Endothelial cell of umbilical vein (primary cell): ENCODE measurements at regions not wholly inside any gene's neighbourhood (a gene's known extent, or its start where the extent isn't known, plus 50 kb on each side); places are given as distances from the start of the nearest gene placed in this dataset.

ENCODE experiments used
- BruUV-seq: library from RNA; stranded (reverse); fragments of 400-500 nt; replicated peaks from 2 replicates; lab custom pipeline; 2021; lab: Mats Ljungman, UMichigan
- CTCF ChIA-PET: fragments of 300-600, 350-600 bp; sonication (Branson Sonifier 250); formaldehyde crosslinking; loops from one replicate; lab custom pipeline; 2021; ENCODE audit warnings: antibody characterized with exemption, inconsistent platforms; lab: Charles Lee
- POLR2A ChIA-PET: fragments of 300-600, 350-600 bp; sonication (Branson Sonifier 250); formaldehyde crosslinking; loops from one replicate; lab custom pipeline; 2021; ENCODE audit warnings: antibody characterized with exemption, inconsistent platforms; lab: Charles Lee
- DNase-seq: peaks from one replicate; pipeline ENCODE4 v3.0.0-alpha.2; 2011; ENCODE audit warnings: low read depth, low spot score
- FAIRE-seq: peaks from 2 replicates; lab custom pipeline; 2011; peaks lifted over from hg19 to GRCh38; lab: Jason Lieb, UNC
- H2AFZ ChIP-seq: 2 replicates; pipeline ENCODE4 v1.6.0; 2012; ENCODE audit warnings: low read depth, low read length, control low read depth, inconsistent platforms
- H3K27ac ChIP-seq: 2 replicates; pipeline ENCODE4 v1.5.1; 2011; ENCODE audit warnings: low read depth, mild to moderate bottlenecking, control low read depth, low read length, moderate library complexity; ENCODE audit not compliant: insufficient read depth
- H3K27me3 ChIP-seq, 2 experiments: 2 replicates each; pipeline versions ENCODE4 v1.6.0 to v1.6.1; 2011; ENCODE audit warnings: low read length in 2 of 2, mixed read lengths in 1 of 2; ENCODE audit not compliant: control insufficient read depth in 2 of 2, insufficient read depth in 2 of 2
- H3K36me3 ChIP-seq, 2 experiments: 2 replicates in 1 of 2; 3 replicates in 1 of 2; pipeline ENCODE4 v1.5.1; 2011; ENCODE audit warnings: low read length in 2 of 2, mild to moderate bottlenecking in 1 of 2, moderate library complexity in 1 of 2; ENCODE audit not compliant: control insufficient read depth in 2 of 2, insufficient read depth in 2 of 2; ENCODE audit errors: extremely low read depth in 1 of 2
- H3K4me1 ChIP-seq: 3 replicates; pipeline ENCODE4 v1.5.1; 2011; ENCODE audit warnings: mild to moderate bottlenecking, low read length; ENCODE audit not compliant: control insufficient read depth, insufficient read depth; ENCODE audit errors: extremely low read depth
- H3K4me2 ChIP-seq: 2 replicates; pipeline ENCODE4 v1.6.1; 2011; ENCODE audit warnings: low read length, control low read depth, mixed read lengths; ENCODE audit not compliant: insufficient read depth
- H3K4me3 ChIP-seq, 3 experiments: fragments of 200-600 bp in 1 of 3; sonication (generic), shearing (Covaris generic) in 1 of 3; replicated peaks in 1 of 3; 2 replicates each; pipeline ENCODE4 v1.5.1; 2011 to 2016; ENCODE audit warnings: control low read depth in 3 of 3, low read length in 3 of 3, mild to moderate bottlenecking in 2 of 3, inconsistent platforms in 1 of 3, low read depth in 1 of 3, moderate library complexity in 1 of 3; ENCODE audit not compliant: insufficient read depth in 1 of 3
- H3K79me2 ChIP-seq: 2 replicates; pipeline ENCODE4 v1.6.0; 2012; ENCODE audit warnings: low read length, inconsistent platforms; ENCODE audit not compliant: control insufficient read depth, insufficient read depth
- H3K9ac ChIP-seq: replicated peaks from 2 replicates; pipeline ENCODE3; 2011; ENCODE audit warnings: low read length, control low read depth; ENCODE audit not compliant: insufficient read depth; ENCODE audit errors: extremely low read depth
- H3K9me1 ChIP-seq: replicated peaks from 3 replicates; pipeline ENCODE4 v1.6.0; 2011; ENCODE audit warnings: mild to moderate bottlenecking, low read length; ENCODE audit not compliant: control insufficient read depth, insufficient read depth; ENCODE audit errors: extremely low read depth
- H3K9me3 ChIP-seq: replicated peaks from 2 replicates; pipeline ENCODE4 v1.5.1; 2012; ENCODE audit warnings: low read length, inconsistent platforms; ENCODE audit not compliant: control insufficient read depth, insufficient read depth
- H4K20me1 ChIP-seq: replicated peaks from 2 replicates; pipeline ENCODE3; 2011; ENCODE audit warnings: mild to moderate bottlenecking, low read length; ENCODE audit not compliant: control insufficient read depth, insufficient read depth; ENCODE audit errors: extremely low read depth
- EZH2 ChIP-seq: IDR thresholded peaks from 2 replicates; pipeline ENCODE4 v1.6.1; 2012; ENCODE audit warnings: borderline replicate concordance, low read depth, mild to moderate bottlenecking, moderate library complexity, low read length, inconsistent platforms; ENCODE audit not compliant: severe bottlenecking
- FOS ChIP-seq: IDR thresholded peaks from 2 replicates; pipeline ENCODE4 v1.6.1; 2011; ENCODE audit warnings: mild to moderate bottlenecking, low read length, moderate library complexity, borderline replicate concordance; ENCODE audit not compliant: insufficient read depth
- GATA2 ChIP-seq: IDR thresholded peaks from 2 replicates; pipeline ENCODE4 v1.7.0; 2011; ENCODE audit warnings: low read depth, mild to moderate bottlenecking, moderate library complexity, mixed read lengths, low read length; ENCODE audit not compliant: insufficient read length, insufficient read depth
- JUN ChIP-seq: IDR thresholded peaks from 2 replicates; pipeline ENCODE4 v1.6.1; 2011; ENCODE audit warnings: borderline replicate concordance, low read depth; ENCODE audit not compliant: insufficient read length, insufficient read depth
- MAX ChIP-seq: IDR thresholded peaks from 2 replicates; pipeline ENCODE4 v1.6.1; 2011; ENCODE audit not compliant: insufficient read depth, insufficient read length
- MYC ChIP-seq: IDR thresholded peaks from one replicate; pipeline ENCODE4 v1.6.1; 2011; ENCODE audit warnings: mild to moderate bottlenecking, low read depth, low read length
- POLR2A ChIP-seq: IDR thresholded peaks from 2 replicates; pipeline ENCODE4 v1.6.1; 2012; ENCODE audit warnings: low read depth, mild to moderate bottlenecking, control low read depth, low read length
- POLR2AphosphoS5 ChIP-seq: IDR thresholded peaks from 2 replicates; pipeline ENCODE4 v1.6.1; 2012; ENCODE audit warnings: low read depth, mild to moderate bottlenecking, control low read depth, low read length, moderate library complexity; ENCODE audit not compliant: insufficient read depth
- dilution Hi-C: fragments of 300-500 bp; cut with MboI; formaldehyde crosslinking; loops from one replicate; pipeline ENCODE4 v1.15.0; 2019; ENCODE audit warnings: low sequenced_read_pairs; ENCODE audit not compliant: extremely low pct_ligation_motif_present
- intact Hi-C: fragments of 100-400 bp; cut with micrococcal nuclease; formaldehyde crosslinking; loops from one replicate; pipeline ENCODE4 v1.10.0; 2022
- TF ChIP-seq, protein P1 (sequence below), 2 donors: IDR thresholded peaks; 1 replicate in 1 of 2; 2 replicates in 1 of 2; pipeline ENCODE4 v1.5.1; 2011; ENCODE audit warnings: low read length in 2 of 2, mild to moderate bottlenecking in 2 of 2, moderate library complexity in 2 of 2, control low read depth in 1 of 2, inconsistent platforms in 1 of 2, low read depth in 1 of 2; ENCODE audit not compliant: insufficient read depth in 1 of 2; ENCODE audit errors: extremely low read depth in 1 of 2

- H4K20me1 ChIP-seq, result no peaks in the 10 kb centered on the region
- no peak overlapping the region for H3K4me3 ChIP-seq
- peak; percentile 26 for DNase-seq
- H3K9me3 ChIP-seq, result no peaks in the 10 kb centered on the region
- no peaks in the 10 kb centered on the region for H3K27me3 ChIP-seq
- no peak overlapping the region for H3K27ac ChIP-seq
- POLR2A ChIA-PET, result no interaction called here
- H2AFZ ChIP-seq, result no peak overlapping the region
- H3K9ac ChIP-seq, result no peak overlapping the region
- dilution Hi-C loops (no loop called here), intact Hi-C loops (no loop called here)
- BruUV-seq, result no TSS peak
- H3K9me1 ChIP-seq, result no peaks in the 10 kb centered on the region
- no peaks in the 10 kb centered on the region for H3K36me3 ChIP-seq
- no peak for TF ChIP-seq JUN
- TF ChIP-seq GATA2, result no peak
- no peak for TF ChIP-seq FOS
- TF ChIP-seq POLR2A, result no peak
- TF ChIP-seq MYC, result no peak
- no peak for TF ChIP-seq EZH2
- TF ChIP-seq, protein P1, sequence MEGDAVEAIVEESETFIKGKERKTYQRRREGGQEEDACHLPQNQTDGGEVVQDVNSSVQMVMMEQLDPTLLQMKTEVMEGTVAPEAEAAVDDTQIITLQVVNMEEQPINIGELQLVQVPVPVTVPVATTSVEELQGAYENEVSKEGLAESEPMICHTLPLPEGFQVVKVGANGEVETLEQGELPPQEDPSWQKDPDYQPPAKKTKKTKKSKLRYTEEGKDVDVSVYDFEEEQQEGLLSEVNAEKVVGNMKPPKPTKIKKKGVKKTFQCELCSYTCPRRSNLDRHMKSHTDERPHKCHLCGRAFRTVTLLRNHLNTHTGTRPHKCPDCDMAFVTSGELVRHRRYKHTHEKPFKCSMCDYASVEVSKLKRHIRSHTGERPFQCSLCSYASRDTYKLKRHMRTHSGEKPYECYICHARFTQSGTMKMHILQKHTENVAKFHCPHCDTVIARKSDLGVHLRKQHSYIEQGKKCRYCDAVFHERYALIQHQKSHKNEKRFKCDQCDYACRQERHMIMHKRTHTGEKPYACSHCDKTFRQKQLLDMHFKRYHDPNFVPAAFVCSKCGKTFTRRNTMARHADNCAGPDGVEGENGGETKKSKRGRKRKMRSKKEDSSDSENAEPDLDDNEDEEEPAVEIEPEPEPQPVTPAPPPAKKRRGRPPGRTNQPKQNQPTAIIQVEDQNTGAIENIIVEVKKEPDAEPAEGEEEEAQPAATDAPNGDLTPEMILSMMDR (IDR thresholded peaks at IDR 0.05; ENCODE audit: extremely low read depth in 1 of 2, insufficient read depth in 1 of 2, low read depth in 1 of 2, low read length in 2 of 2), result no peak
- no peak for TF ChIP-seq POLR2AphosphoS5
- TF ChIP-seq MAX, result no peak
- CTCF ChIA-PET, result no interaction called here
- H3K4me2 ChIP-seq, result no peak overlapping the region
- no peak for FAIRE-seq
- H3K79me2 ChIP-seq, result no peaks in the 10 kb centered on the region
- H3K4me1 ChIP-seq, result no peaks in the 10 kb centered on the region
These were observed 267.8 kb downstream of the FOXL1 start for GRCh38 chr16:86846136-86846535.
